Left renal pelvis (tissue), 4 donors: ENCODE measurements at regions not wholly inside any gene's neighbourhood (a gene's known extent, or its start where the extent isn't known, plus 50 kb on each side); places are given as distances from the start of the nearest gene placed in this dataset.

ENCODE experiments used
- DNase-seq, 4 donors: peaks; one replicate each; pipeline ENCODE4 v3.0.0-alpha.2; 2013; ENCODE audit warnings: low read depth in 4 of 4, low spot score in 3 of 4

DNA sequence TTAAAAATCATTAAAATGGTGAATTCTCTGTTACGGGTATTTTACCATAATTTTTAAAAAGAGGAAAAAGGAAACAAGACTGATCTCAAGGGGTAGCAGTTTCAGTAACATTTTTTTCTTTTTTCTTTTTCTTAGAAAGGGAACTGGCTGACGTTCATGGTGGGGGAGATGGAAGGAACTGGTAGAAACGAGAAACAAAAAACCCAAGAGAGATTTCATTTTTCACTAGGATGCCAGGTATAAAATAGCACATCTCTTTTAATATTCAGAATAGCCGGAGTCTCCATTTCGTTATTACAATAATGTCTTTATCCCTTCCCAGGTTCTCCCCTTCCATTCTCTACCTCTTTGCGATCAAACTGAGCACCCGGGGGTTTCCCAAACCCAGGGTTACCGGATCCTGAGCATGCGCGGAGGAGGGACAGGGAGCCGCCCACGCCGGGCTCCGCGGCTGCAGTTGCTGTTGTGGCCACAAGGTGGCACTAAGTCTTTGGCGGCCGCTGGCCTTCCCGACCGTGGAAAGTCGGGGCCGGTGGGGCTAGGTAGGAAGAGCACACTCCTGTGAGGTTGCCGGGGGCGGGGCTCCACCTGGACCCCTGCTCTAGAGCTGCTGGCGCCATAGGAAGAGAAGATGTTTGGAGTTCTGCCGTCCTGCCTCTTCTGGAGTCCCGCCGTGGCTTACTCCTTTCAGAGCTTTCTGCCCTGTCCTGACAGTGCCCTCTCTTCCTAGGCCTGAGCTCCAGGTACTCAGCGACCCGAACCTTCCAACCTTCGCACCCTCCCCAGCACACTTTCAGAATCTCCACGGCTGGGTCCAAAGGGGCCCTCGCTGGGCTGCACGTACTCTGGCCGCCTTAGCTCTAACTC is 146.8 kb downstream of the SH3BGRL2 start:
- peak; percentile 25 to 47 (median 30) for DNase-seq

DNA sequence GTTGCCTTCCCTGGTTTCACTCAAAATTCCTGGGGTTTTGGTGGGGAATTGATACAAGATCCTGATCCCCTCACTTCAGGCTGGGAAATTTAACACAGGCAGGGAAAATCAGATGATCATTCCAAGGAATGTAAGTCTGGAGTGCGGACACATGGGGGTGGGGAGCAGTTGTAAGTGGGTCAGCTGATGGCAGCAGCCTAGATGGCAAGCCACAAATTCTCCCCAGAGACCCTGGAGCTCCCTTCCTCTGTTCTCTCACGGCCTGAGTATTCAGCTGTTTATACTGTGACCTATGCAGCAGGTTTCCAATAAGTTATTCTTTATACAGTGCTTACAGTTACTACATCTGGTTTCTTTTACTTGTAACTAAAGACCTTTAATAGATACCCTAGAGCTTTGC is 144.9 kb downstream of the SH3BGRL2 start:
- no peak for DNase-seq

DNA sequence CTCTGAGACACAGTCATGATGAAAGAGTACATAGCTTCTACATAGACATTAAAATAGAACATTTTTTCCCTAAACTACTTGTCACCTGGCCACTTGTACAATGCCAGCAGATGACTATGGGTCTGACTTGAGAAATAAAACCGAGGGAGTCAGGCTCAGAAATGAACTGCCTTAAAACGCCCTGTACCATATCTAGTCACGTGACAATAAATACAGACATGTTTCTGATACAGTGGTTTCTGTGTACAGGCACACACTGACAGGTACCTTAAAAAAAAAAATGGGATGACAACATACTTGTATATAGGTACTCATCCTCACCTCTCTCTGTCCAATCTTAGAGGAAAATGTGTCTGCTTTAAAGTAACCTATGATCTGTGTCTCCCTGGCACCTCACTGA is 144.1 kb downstream of the SH3BGRL2 start:
- DNase-seq, result no peak

DNA sequence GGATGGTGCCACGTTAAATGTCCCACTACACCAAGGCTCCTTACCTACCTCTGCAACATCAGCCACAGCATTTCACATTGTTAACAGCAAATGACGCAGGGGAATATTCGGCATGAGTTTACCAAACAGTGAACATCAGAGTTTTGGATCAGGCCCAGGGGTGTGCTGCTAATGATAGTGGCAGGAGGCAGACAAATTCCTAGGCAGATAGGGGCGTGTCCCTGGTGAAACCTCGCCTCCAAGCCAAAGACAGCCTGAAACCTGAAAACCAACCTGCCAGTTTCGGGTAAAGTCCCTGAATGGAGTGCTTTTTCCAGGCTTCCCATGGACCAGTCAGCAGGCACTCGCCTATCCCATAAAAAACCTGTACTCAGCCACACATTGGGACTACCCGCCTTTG is 133.6 kb downstream of the SH3BGRL2 start:
- no peak for DNase-seq

DNA sequence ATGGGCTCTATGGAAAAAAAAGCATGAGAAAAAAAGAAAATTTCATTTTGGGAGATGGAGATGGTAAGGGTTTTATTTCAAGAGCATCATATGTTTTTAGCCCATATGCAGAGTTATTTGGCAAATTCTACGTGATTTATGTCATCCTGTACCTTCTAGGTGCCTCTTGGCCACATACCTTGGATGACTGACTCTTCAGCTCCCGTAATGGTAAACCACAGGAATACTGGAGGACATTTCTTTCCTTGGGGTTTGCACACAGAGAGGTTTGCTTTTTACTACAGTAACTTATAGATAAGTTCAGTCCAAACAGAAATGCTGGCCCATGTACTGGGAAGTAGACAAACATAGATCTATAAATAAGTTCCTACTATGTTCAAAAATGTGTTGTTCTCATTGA is 132.2 kb downstream of the SH3BGRL2 start:
- DNase-seq, result no peak

DNA sequence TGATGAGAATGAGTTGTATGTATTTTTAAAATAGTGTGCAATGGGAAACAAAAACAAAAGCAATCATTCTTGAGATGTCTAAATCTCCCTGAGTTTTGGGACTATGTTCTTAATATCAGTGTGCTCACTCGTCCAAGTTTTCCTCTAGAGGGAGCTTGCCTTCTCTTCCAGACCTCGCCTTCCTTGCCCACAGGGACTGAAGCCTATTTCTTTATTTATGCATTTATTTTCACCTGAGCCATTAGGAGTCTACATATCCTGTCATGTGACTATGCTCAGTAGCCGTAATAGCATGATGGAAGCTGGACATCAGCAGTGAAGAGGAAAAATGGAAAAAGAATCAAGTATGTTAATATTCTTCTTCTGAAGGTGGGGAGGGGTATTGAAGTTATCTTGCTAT is 131.2 kb downstream of the SH3BGRL2 start:
- no peak for DNase-seq

DNA sequence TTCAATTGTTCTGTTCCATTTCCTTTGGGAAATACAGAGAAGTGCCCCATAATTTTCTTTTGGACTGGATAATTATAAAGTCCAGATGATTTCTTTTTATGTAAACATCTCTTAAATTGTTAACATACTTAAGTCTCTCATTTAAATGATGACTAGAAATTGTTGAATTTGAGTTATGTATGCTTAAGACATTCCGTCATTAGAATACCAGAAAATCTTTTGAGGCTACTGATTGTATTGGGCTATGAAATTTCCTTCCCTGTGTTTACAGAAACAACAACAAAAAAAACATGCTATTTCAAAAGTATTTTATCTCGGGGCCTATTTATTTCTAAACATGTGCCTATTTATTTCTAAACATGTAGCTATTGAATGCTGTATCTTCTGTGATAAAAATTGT is 125.4 kb downstream of the SH3BGRL2 start:
- DNase-seq, result no peak

DNA sequence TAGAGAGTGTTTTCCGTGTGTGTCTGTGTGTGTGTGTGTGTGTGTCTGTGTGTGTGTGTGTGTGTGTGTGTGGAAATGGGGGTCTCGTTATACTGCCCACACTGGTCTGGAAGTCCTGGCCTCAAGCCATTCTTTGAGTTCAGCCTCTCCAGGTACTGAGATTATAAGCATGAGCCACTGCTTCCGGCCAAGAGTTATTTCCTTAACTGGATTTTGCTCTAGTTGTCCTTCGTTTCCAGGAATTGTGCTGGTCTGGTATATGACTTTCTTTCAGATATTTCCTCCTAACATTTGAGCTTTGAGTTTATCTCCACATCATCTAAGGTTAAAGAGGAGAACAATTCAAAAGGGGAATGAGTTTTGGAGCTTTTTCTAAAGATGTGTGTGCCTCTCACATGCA is 124.8 kb downstream of the SH3BGRL2 start:
- DNase-seq, result no peak
